GM21786 (cell line): ENCODE measurements at regions not wholly inside any gene's neighbourhood (a gene's known extent, or its start where the extent isn't known, plus 50 kb on each side); places are given as distances from the start of the nearest gene placed in this dataset.
"Not testable (repeated sequence)": the region's sequence is repeated elsewhere in the genome, so short reads cannot be mapped to it uniquely, and the experiment has no call there.

Source experiments
- ATAC-seq: cut with Tn5 transposase; IDR thresholded peaks from one replicate; pipeline ENCODE4 v1.9.1; 2021; ENCODE audit not compliant: unreplicated experiment

GRCh38 chr10:11691319-11691755, 50.8 kb upstream of the ECHDC3 start:
- no peak for ATAC-seq

- ATAC-seq = no peak
Observed at GRCh38 chr10:11689945-11690736, 52.0 kb upstream of the ECHDC3 start.

- not testable (repeated sequence) for ATAC-seq
Observed at GRCh38 chr10:11688448-11688795, 53.8 kb upstream of the ECHDC3 start.

GRCh38 chr10:11687779-11688447, 54.3 kb upstream of the ECHDC3 start:
- no peak for ATAC-seq

GRCh38 chr10:11687357-11687771, 54.8 kb upstream of the ECHDC3 start:
- no peak for ATAC-seq

GRCh38 chr10:11685787-11686218, 56.4 kb upstream of the ECHDC3 start:
- ATAC-seq = no peak

- peak; percentile 72 for ATAC-seq
Observed at GRCh38 chr10:11684717-11685645, 57.2 kb upstream of the ECHDC3 start.

GRCh38 chr10:11684341-11684716, 57.9 kb upstream of the ECHDC3 start:
- ATAC-seq = peak; percentile 3

GRCh38 chr10:11683529-11684320, 58.5 kb upstream of the ECHDC3 start:
- ATAC-seq = no peak

GRCh38 chr10:11682851-11683250, 59.3 kb upstream of the ECHDC3 start:
- ATAC-seq = no peak

GRCh38 chr10:11682267-11682683, 59.9 kb upstream of the ECHDC3 start:
- no peak for ATAC-seq

- ATAC-seq = no peak
Observed at GRCh38 chr10:11680496-11680895, 61.7 kb upstream of the ECHDC3 start.

GRCh38 chr10:11679946-11680345, 62.2 kb upstream of the ECHDC3 start:
- no peak for ATAC-seq

- ATAC-seq = peak; percentile 84
Observed at GRCh38 chr10:11678074-11678793, 63.9 kb upstream of the ECHDC3 start.

GRCh38 chr10:11677480-11677879, 64.7 kb upstream of the ECHDC3 start:
- ATAC-seq = no peak

- no peak for ATAC-seq
Observed at GRCh38 chr10:11673346-11674280, 62.2 kb upstream of the USP6NL start.

- no peak for ATAC-seq
Observed at GRCh38 chr10:11672836-11673235, 61.4 kb upstream of the USP6NL start.

GRCh38 chr10:11670381-11670780, 58.9 kb upstream of the USP6NL start:
- ATAC-seq = no peak
